Trophoblast cell (in vitro differentiated cells and primary cell): ENCODE measurements at regions not wholly inside any gene's neighbourhood (a gene's known extent, or its start where the extent isn't known, plus 50 kb on each side); places are given as distances from the start of the nearest gene placed in this dataset.

Experiments
- DNase-seq, 2 donors: peaks; one replicate each; pipeline ENCODE4 v3.0.0-alpha.2; 2016
- H2AFZ ChIP-seq: 2 replicates; pipeline ENCODE4 v1.6.1; 2013; ENCODE audit warnings: low read length, moderate library complexity, mild to moderate bottlenecking; ENCODE audit not compliant: insufficient read depth, poor library complexity
- H2AK5ac ChIP-seq: 2 replicates; pipeline ENCODE4 v1.6.1; 2013; ENCODE audit warnings: mild to moderate bottlenecking, low read length
- H2BK120ac ChIP-seq: 2 replicates; pipeline ENCODE4 v1.6.1; 2013; ENCODE audit warnings: low read length, mild to moderate bottlenecking, moderate library complexity; ENCODE audit not compliant: insufficient read depth, poor library complexity
- H2BK12ac ChIP-seq: 2 replicates; pipeline ENCODE4 v1.6.1; 2013; ENCODE audit warnings: mild to moderate bottlenecking, low read length, moderate library complexity
- H2BK5ac ChIP-seq: 2 replicates; pipeline ENCODE4 v1.6.1; 2013; ENCODE audit warnings: low read length, low read depth, moderate library complexity, mild to moderate bottlenecking; ENCODE audit not compliant: poor library complexity
- H3K14ac ChIP-seq: 2 replicates; pipeline ENCODE4 v1.6.1; 2013; ENCODE audit warnings: mild to moderate bottlenecking, low read length
- H3K18ac ChIP-seq: 2 replicates; pipeline ENCODE4 v1.6.1; 2013; ENCODE audit warnings: mild to moderate bottlenecking, low read length
- H3K23ac ChIP-seq: 2 replicates; pipeline ENCODE4 v1.6.1; 2013; ENCODE audit warnings: low read length
- H3K27ac ChIP-seq: 2 replicates; pipeline ENCODE4 v1.5.1; 2013; ENCODE audit warnings: low read depth, mild to moderate bottlenecking, inconsistent platforms, low read length, moderate library complexity
- H3K27me3 ChIP-seq: 2 replicates; pipeline ENCODE4 v1.6.1; 2013; ENCODE audit warnings: inconsistent platforms, mild to moderate bottlenecking, low read length, moderate library complexity; ENCODE audit not compliant: insufficient read depth
- H3K36me3 ChIP-seq, 2 experiments: 1 replicate in 1 of 2; 2 replicates in 1 of 2; pipeline ENCODE4 v1.6.1; 2013; ENCODE audit warnings: low read length in 2 of 2, mild to moderate bottlenecking in 2 of 2, moderate library complexity in 1 of 2; ENCODE audit not compliant: insufficient read depth in 2 of 2, control insufficient read depth in 1 of 2
- H3K4ac ChIP-seq: 2 replicates; pipeline ENCODE4 v1.6.1; 2013; ENCODE audit warnings: low read depth, mild to moderate bottlenecking, low read length, moderate library complexity
- H3K4me1 ChIP-seq, 2 experiments: 1 replicate in 1 of 2; 2 replicates in 1 of 2; pipeline ENCODE4 v1.6.1; 2013; ENCODE audit warnings: low read length in 2 of 2, mild to moderate bottlenecking in 2 of 2, moderate library complexity in 1 of 2; ENCODE audit not compliant: insufficient read depth in 2 of 2, control insufficient read depth in 1 of 2
- H3K4me2 ChIP-seq: 2 replicates; pipeline ENCODE4 v1.6.1; 2013; ENCODE audit warnings: inconsistent platforms, mild to moderate bottlenecking, low read length, moderate library complexity
- H3K4me3 ChIP-seq: 2 replicates; pipeline ENCODE4 v1.5.1; 2013; ENCODE audit warnings: mild to moderate bottlenecking, low read depth, low read length, inconsistent platforms
- H3K79me1 ChIP-seq: one replicate; pipeline ENCODE4 v1.6.1; 2013; ENCODE audit warnings: low read length
- H3K79me2 ChIP-seq: 2 replicates; pipeline ENCODE4 v1.6.1; 2013; ENCODE audit warnings: low read length, mild to moderate bottlenecking; ENCODE audit not compliant: control insufficient read depth, insufficient read depth, poor library complexity
- H3K9ac ChIP-seq: 2 replicates; pipeline ENCODE4 v1.6.1; 2013; ENCODE audit warnings: mild to moderate bottlenecking, low read length
- H3K9me3 ChIP-seq: 2 replicates; pipeline ENCODE4 v1.6.1; 2013; ENCODE audit warnings: low read depth, mild to moderate bottlenecking, control low read depth, inconsistent platforms, low read length; ENCODE audit not compliant: insufficient read depth
- H4K12ac ChIP-seq: 2 replicates; pipeline ENCODE4 v1.6.1; 2013; ENCODE audit warnings: low read depth, mild to moderate bottlenecking, low read length, moderate library complexity
- H4K8ac ChIP-seq: 2 replicates; pipeline ENCODE4 v1.6.1; 2013; ENCODE audit warnings: low read depth, mild to moderate bottlenecking, low read length, moderate library complexity
- H4K91ac ChIP-seq: one replicate; pipeline ENCODE4 v1.6.1; 2013; ENCODE audit warnings: low read depth, mild to moderate bottlenecking, low read length, moderate library complexity
- WGBS: extraction: QIAGEN DNeasy Blood & Tissue Kit; methylation state at CpG from one replicate; pipeline ENCODE4 v1.1.7; 2013; ENCODE audit warnings: missing lambda C conversion rate; ENCODE audit not compliant: insufficient read length, insufficient coverage; ENCODE audit errors: extremely low coverage; 5-methylcytosine and 5-hydroxymethylcytosine counted together

- H2AFZ ChIP-seq, result no peak overlapping the region
- H3K27me3 ChIP-seq, result no peaks in the 10 kb centered on the region
- no peaks in the 10 kb centered on the region for H3K9me3 ChIP-seq
These were observed 193.3 kb downstream of the C11orf91 start for GRCh38 chr11:33507356-33507755.

DNA sequence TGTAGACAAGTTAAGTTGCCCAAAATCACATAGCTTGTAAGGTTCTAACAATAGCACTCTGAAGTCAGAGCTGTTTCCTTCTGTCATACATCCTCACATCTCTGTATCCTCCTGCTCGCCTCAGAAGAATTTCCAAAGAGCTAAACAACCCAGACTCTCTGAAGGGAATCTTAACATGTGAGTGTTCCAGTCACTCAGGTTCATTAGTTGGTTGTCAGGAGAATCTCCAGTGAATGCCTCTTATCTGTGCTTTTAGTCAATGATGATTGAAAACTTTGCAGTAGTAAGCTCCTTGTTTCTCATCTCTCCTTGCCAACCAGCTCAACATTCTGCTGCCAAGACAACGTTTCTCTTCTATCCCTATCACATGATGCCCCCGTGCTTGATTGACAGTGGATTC is 195.5 kb downstream of the C11orf91 start:
- no CpG with 5 or more reads among the region's 3 CpGs for WGBS
- Histone ChIP-seq H2BK120ac (no peak overlapping the region), H2BK12ac (no peak overlapping the region), H2BK5ac (no peak overlapping the region), H2AK5ac (no peak overlapping the region), H3K79me2 (no peaks in the 10 kb centered on the region), H4K91ac (no peak overlapping the region), H3K27ac (no peak overlapping the region), H3K14ac (no peak overlapping the region), H3K9me3 (no peaks in the 10 kb centered on the region), H4K8ac (no peak overlapping the region), H3K4ac (no peak overlapping the region), H3K4me2 (no peak overlapping the region), H3K18ac (no peak overlapping the region), H4K12ac (no peak overlapping the region), H3K9ac (no peak overlapping the region), H3K79me1 (no peaks in the 10 kb centered on the region), H3K23ac (no peak overlapping the region), H2AFZ (no peak overlapping the region), H3K4me3 (no peak overlapping the region), H3K27me3 (no peaks in the 10 kb centered on the region), H3K36me3 (no peaks in the 10 kb centered on the region), H3K4me1 (no peaks in the 10 kb centered on the region)
- DNase-seq, result no peak

More at GRCh38 chr11:33507356-33507755, 193.3 kb downstream of the C11orf91 start:
- Histone ChIP-seq H3K4ac (no peak overlapping the region), H4K8ac (no peak overlapping the region), H3K27ac (no peak overlapping the region), H2AK5ac (no peak overlapping the region), H2BK120ac (no peak overlapping the region), H3K4me1 (no peaks in the 10 kb centered on the region), H2BK12ac (no peak overlapping the region), H3K36me3 (no peaks in the 10 kb centered on the region), H3K18ac (no peak overlapping the region), H3K79me2 (no peaks in the 10 kb centered on the region), H3K23ac (no peak overlapping the region), H3K79me1 (no peaks in the 10 kb centered on the region), H3K4me3 (no peak overlapping the region), H4K91ac (no peak overlapping the region), H2BK5ac (no peak overlapping the region), H3K4me2 (no peak overlapping the region), H4K12ac (no peak overlapping the region), H3K14ac (no peak overlapping the region), H3K9ac (no peak overlapping the region)
- DNase-seq, result no peak
- WGBS, result no CpG with 5 or more reads among the region's 3 CpGs

GRCh38 chr11:33500861-33501479 is 199.7 kb downstream of the C11orf91 start:
- H4K8ac ChIP-seq, result no peak overlapping the region
- no peak overlapping the region for H3K14ac ChIP-seq
- H3K18ac ChIP-seq, result no peak overlapping the region
- no peak overlapping the region for H3K9ac ChIP-seq
- no peak overlapping the region for H4K91ac ChIP-seq
- H3K23ac ChIP-seq, result no peak overlapping the region
- no peak overlapping the region for H2BK120ac ChIP-seq
- H3K36me3 ChIP-seq, result no peaks in the 10 kb centered on the region
- H3K9me3 ChIP-seq, result no peaks in the 10 kb centered on the region
- H3K4me3 ChIP-seq, result no peak overlapping the region
- H3K4me1 ChIP-seq, result no peaks in the 10 kb centered on the region
- H2AK5ac ChIP-seq, result no peak overlapping the region
- no peak overlapping the region for H4K12ac ChIP-seq
- no peak overlapping the region for H2AFZ ChIP-seq
- no peak overlapping the region for H2BK12ac ChIP-seq
- no peak overlapping the region for H2BK5ac ChIP-seq
- no peak overlapping the region for H3K4me2 ChIP-seq
- no peak overlapping the region for H3K27ac ChIP-seq
- no peaks in the 10 kb centered on the region for H3K27me3 ChIP-seq
- WGBS, result no CpG with 5 or more reads among the region's 2 CpGs
- peak in 1 of 2 donors; percentile 71 for DNase-seq
- H3K4ac ChIP-seq, result no peak overlapping the region
- no peaks in the 10 kb centered on the region for H3K79me2 ChIP-seq
- no peaks in the 10 kb centered on the region for H3K79me1 ChIP-seq

DNA sequence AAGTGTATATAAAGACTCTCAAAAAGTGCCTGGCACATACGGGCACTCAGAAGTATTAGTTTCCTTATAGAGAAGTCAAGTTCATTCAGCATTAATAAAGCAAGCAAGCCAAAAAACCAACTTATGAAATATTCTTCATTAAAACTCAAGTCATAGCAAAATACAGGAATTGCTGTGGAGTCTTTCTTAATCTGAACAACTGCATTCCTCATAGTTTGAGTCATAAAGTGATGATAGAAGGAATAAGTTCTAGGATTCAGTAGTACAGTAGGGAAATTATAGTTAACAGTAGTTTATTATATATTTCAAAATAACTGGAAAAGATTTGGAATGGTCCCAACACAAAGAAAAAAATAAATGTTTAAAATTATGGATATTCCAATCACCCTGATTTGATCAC is 200.3 kb downstream of the C11orf91 start:
- Histone ChIP-seq H3K4me1 (no peaks in the 10 kb centered on the region), H2BK120ac (no peak overlapping the region), H3K4ac (no peak overlapping the region), H3K9ac (no peak overlapping the region), H3K18ac (no peak overlapping the region), H2BK5ac (no peak overlapping the region), H3K27me3 (no peaks in the 10 kb centered on the region), H2AK5ac (no peak overlapping the region), H3K4me2 (no peak overlapping the region), H3K79me1 (no peaks in the 10 kb centered on the region), H3K14ac (no peak overlapping the region), H4K91ac (no peak overlapping the region), H4K12ac (no peak overlapping the region), H2BK12ac (no peak overlapping the region), H3K23ac (no peak overlapping the region), H2AFZ (no peak overlapping the region), H3K9me3 (no peaks in the 10 kb centered on the region), H3K36me3 (no peaks in the 10 kb centered on the region), H3K4me3 (no peak overlapping the region), H3K27ac (no peak overlapping the region), H3K79me2 (no peaks in the 10 kb centered on the region), H4K8ac (no peak overlapping the region)
- DNase-seq, result no peak
- WGBS, result no CpG with 5 or more reads among the region's 1 CpG
